ENCODE measurements at regions not wholly inside any gene's neighbourhood (a gene's known extent, or its start where the extent isn't known, plus 50 kb on each side); places are given as distances from the start of the nearest gene placed in this dataset.

DNA sequence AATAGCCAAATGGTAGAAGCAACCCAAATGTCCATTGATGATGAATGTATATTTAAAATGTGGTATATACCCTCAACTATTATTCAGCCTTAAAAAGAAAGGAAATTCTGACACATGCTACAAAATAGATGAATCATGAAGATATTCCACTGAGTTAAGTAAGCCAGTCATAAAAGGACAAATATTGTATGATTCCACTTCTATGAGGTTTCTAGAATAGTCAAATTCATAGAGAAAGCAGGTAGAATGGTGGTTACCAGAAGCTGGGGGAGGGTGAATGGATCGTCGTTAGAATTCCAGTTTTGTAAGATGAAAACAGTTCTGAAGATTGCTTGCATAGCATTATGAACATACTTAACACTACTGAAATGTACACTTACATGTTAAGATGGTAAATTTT is 214.3 kb upstream of the MYLIP start:
- CTCF ChIA-PET = no interaction called here
- POLR2A ChIA-PET = no interaction called here
- no peak for DNase-seq (ENCODE audit: low read depth)
- Histone ChIP-seq H3K36me3 (ENCODE audit: control insufficient read depth, insufficient read depth, low read length) (no peaks in the 10 kb centered on the region), H3K4me3 (ENCODE audit: low read depth, low read length) (no peak overlapping the region), H3K27me3 (ENCODE audit: control insufficient read depth, insufficient read depth, low read length) (no peaks in the 10 kb centered on the region)
- TF ChIP-seq, protein P1, sequence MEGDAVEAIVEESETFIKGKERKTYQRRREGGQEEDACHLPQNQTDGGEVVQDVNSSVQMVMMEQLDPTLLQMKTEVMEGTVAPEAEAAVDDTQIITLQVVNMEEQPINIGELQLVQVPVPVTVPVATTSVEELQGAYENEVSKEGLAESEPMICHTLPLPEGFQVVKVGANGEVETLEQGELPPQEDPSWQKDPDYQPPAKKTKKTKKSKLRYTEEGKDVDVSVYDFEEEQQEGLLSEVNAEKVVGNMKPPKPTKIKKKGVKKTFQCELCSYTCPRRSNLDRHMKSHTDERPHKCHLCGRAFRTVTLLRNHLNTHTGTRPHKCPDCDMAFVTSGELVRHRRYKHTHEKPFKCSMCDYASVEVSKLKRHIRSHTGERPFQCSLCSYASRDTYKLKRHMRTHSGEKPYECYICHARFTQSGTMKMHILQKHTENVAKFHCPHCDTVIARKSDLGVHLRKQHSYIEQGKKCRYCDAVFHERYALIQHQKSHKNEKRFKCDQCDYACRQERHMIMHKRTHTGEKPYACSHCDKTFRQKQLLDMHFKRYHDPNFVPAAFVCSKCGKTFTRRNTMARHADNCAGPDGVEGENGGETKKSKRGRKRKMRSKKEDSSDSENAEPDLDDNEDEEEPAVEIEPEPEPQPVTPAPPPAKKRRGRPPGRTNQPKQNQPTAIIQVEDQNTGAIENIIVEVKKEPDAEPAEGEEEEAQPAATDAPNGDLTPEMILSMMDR (IDR thresholded peaks at IDR 0.05; ENCODE audit: insufficient read depth, low read depth, low read length) = no peak

DNA sequence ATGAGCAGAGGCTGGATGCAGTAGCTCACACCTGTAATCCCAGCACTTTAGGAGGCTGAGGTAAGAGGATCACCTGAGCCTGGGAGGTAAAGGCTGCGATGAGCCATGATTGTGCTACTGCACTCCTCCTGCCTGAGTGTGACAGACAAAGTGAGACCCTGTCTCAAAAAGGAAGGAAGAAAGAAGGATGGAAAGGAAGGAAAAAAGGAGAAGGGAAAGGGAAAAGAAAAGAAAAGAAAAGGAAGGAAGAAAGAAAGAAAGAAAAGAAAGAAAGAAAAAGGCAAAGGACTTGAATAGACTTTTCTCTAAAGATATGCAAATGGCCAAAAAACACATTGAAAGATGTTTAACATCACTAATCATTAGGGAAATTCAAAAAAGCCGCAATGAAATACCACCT is 215.3 kb upstream of the MYLIP start:
- no peaks in the 10 kb centered on the region for H3K36me3 ChIP-seq (ENCODE audit: control insufficient read depth, insufficient read depth, low read length)
- no peak for DNase-seq (ENCODE audit: low read depth)
- TF ChIP-seq, protein P1 (IDR thresholded peaks at IDR 0.05; ENCODE audit: insufficient read depth, low read depth, low read length) = no peak
- no peaks in the 10 kb centered on the region for H3K27me3 ChIP-seq (ENCODE audit: control insufficient read depth, insufficient read depth, low read length)
- H3K4me3 ChIP-seq (ENCODE audit: low read depth, low read length) = no peak overlapping the region
- POLR2A ChIA-PET = no interaction called here
- CTCF ChIA-PET = no interaction called here

- ChIA-PET POLR2A (no interaction called here), CTCF (interaction anchor here (0.6 kb wide), 1 partner anchor 243 kb away, joined by 4 read pairs; no protein-coding TSS in a partner anchor)
- TF ChIP-seq, protein P1 (IDR thresholded peaks at IDR 0.05; ENCODE audit: insufficient read depth, low read depth, low read length) = no peak
- DNase-seq (ENCODE audit: low read depth) = no peak
- Histone ChIP-seq H3K4me3 (ENCODE audit: low read depth, low read length) (no peak overlapping the region), H3K27me3 (ENCODE audit: control insufficient read depth, insufficient read depth, low read length) (no peaks in the 10 kb centered on the region), H3K36me3 (ENCODE audit: control insufficient read depth, insufficient read depth, low read length) (no peaks in the 10 kb centered on the region)
Observed at GRCh38 chr6:15912505-15913400, 216.1 kb upstream of the MYLIP start.

GRCh38 chr6:15911753-15912504 is 217.0 kb upstream of the MYLIP start:
- H3K4me3 ChIP-seq (ENCODE audit: low read depth, low read length) = no peak overlapping the region
- ChIA-PET POLR2A (no interaction called here), CTCF (interaction anchor here (0.6 kb wide), 1 partner anchor 244 kb away, joined by 4 read pairs; no protein-coding TSS in a partner anchor)
- TF ChIP-seq, protein P1 (IDR thresholded peaks at IDR 0.05; ENCODE audit: insufficient read depth, low read depth, low read length) = no peak
- no peaks in the 10 kb centered on the region for H3K36me3 ChIP-seq (ENCODE audit: control insufficient read depth, insufficient read depth, low read length)
- H3K27me3 ChIP-seq (ENCODE audit: control insufficient read depth, insufficient read depth, low read length) = no peaks in the 10 kb centered on the region
- no peak for DNase-seq (ENCODE audit: low read depth)
